VCaP (cell line): ENCODE measurements at regions not wholly inside any gene's neighbourhood (a gene's known extent, or its start where the extent isn't known, plus 50 kb on each side); places are given as distances from the start of the nearest gene placed in this dataset.
"Not testable (repeated sequence)": the region's sequence is repeated elsewhere in the genome, so short reads cannot be mapped to it uniquely, and the experiment has no call there.

ENCODE experiments used
- H3K27ac ChIP-seq: fragments of 450-650 bp; 2 replicates; pipeline ENCODE4 v1.5.1; 2017
- CTCF ChIP-seq: fragments of 450-650 bp; conservative IDR thresholded peaks from 2 replicates; pipeline ENCODE4 v1.5.1; 2017; ENCODE audit warnings: mild to moderate bottlenecking, moderate library complexity

GRCh38 chr3:87549208-87549607 lies 272.8 kb upstream of the POU1F1 start:
- TF ChIP-seq CTCF, result no peak
- no peak overlapping the region for H3K27ac ChIP-seq

GRCh38 chr3:87548271-87548670 lies 271.9 kb upstream of the POU1F1 start:
- H3K27ac ChIP-seq, result no peak overlapping the region
- no peak for TF ChIP-seq CTCF

- no peak overlapping the region for H3K27ac ChIP-seq
- TF ChIP-seq CTCF, result no peak
Measured at GRCh38 chr3:87546216-87546615, 269.8 kb upstream of the POU1F1 start.

GRCh38 chr3:87543408-87543807 lies 267.0 kb upstream of the POU1F1 start:
- H3K27ac ChIP-seq, result not testable (repeated sequence)

- no peak overlapping the region for H3K27ac ChIP-seq
- no peak for TF ChIP-seq CTCF
Measured at GRCh38 chr3:87541723-87542122, 265.3 kb upstream of the POU1F1 start.

GRCh38 chr3:87538722-87539121 lies 262.3 kb upstream of the POU1F1 start:
- not testable (repeated sequence) for H3K27ac ChIP-seq

- no peak for TF ChIP-seq CTCF
- no peak overlapping the region for H3K27ac ChIP-seq
Measured at GRCh38 chr3:87509401-87509800, 233.0 kb upstream of the POU1F1 start.

- TF ChIP-seq CTCF, result no peak
- H3K27ac ChIP-seq, result no peak overlapping the region
Measured at GRCh38 chr3:87508921-87509320, 232.5 kb upstream of the POU1F1 start.

- H3K27ac ChIP-seq, result no peak overlapping the region
- TF ChIP-seq CTCF, result no peak
Measured at GRCh38 chr3:87507753-87508152, 231.4 kb upstream of the POU1F1 start.
